NCI-H510A treated with DMSO at 0.1 percent for 48 hours (cell line): ENCODE measurements at regions not wholly inside any gene's neighbourhood (a gene's known extent, or its start where the extent isn't known, plus 50 kb on each side); places are given as distances from the start of the nearest gene placed in this dataset.
"Not testable (repeated sequence)": the region's sequence is repeated elsewhere in the genome, so short reads cannot be mapped to it uniquely, and the experiment has no call there.

Experiments used
- DNase-seq: peaks from one replicate; lab custom pipeline; 2025; lab: John Stamatoyannopoulos, UW

- DNase-seq, result no peak
Observed at GRCh38 chr3:117003501-117003900, 293.9 kb downstream of the TUSC7 start.

GRCh38 chr3:117005274-117005673 lies 295.7 kb downstream of the TUSC7 start:
- DNase-seq, result no peak

GRCh38 chr3:117005911-117006522 lies 296.4 kb downstream of the TUSC7 start:
- DNase-seq, result no peak

GRCh38 chr3:117010318-117010717 lies 300.7 kb downstream of the TUSC7 start:
- DNase-seq, result no peak

GRCh38 chr3:117011687-117012250 lies 302.2 kb downstream of the TUSC7 start:
- no peak for DNase-seq

GRCh38 chr3:117016378-117016777 lies 306.8 kb downstream of the TUSC7 start:
- DNase-seq, result no peak

- DNase-seq, result no peak
Observed at GRCh38 chr3:117017135-117017894, 307.7 kb downstream of the TUSC7 start.

GRCh38 chr3:117018655-117019054 lies 309.1 kb downstream of the TUSC7 start:
- DNase-seq, result no peak

GRCh38 chr3:117019082-117019713 lies 309.6 kb downstream of the TUSC7 start:
- DNase-seq, result peak; percentile 58

- no peak for DNase-seq
Observed at GRCh38 chr3:117026401-117026800, 316.8 kb downstream of the TUSC7 start.

GRCh38 chr3:117035745-117036144 lies 326.2 kb downstream of the TUSC7 start:
- no peak for DNase-seq

- no peak for DNase-seq
Observed at GRCh38 chr3:117036259-117036799, 326.8 kb downstream of the TUSC7 start.

GRCh38 chr3:117045143-117045542 lies 335.6 kb downstream of the TUSC7 start:
- DNase-seq, result peak; percentile 20

GRCh38 chr3:117047951-117048705 lies 338.5 kb downstream of the TUSC7 start:
- DNase-seq, result no peak

- no peak for DNase-seq
Observed at GRCh38 chr3:117052395-117052794, 342.8 kb downstream of the TUSC7 start.

- no peak for DNase-seq
Observed at GRCh38 chr3:117054556-117054955, 345.0 kb downstream of the TUSC7 start.

- DNase-seq, result not testable (repeated sequence)
Observed at GRCh38 chr3:117056946-117057345, 347.4 kb downstream of the TUSC7 start.

GRCh38 chr3:117059067-117059955 lies 349.7 kb downstream of the TUSC7 start:
- DNase-seq, result peak; percentile 75

- DNase-seq, result peak; percentile 75
Observed at GRCh38 chr3:117059956-117060270, 350.3 kb downstream of the TUSC7 start.

- DNase-seq, result no peak
Observed at GRCh38 chr3:117063930-117064329, 354.4 kb downstream of the TUSC7 start.

GRCh38 chr3:117068301-117068700 lies 358.7 kb downstream of the TUSC7 start:
- DNase-seq, result no peak
